SH-SY5Y (cell line): ENCODE measurements at regions not wholly inside any gene's neighbourhood (a gene's known extent, or its start where the extent isn't known, plus 50 kb on each side); places are given as distances from the start of the nearest gene placed in this dataset.

Experiments
- GATA2 ChIP-seq: IDR thresholded peaks from 2 replicates; pipeline ENCODE4 v1.6.1; 2011; ENCODE audit warnings: mild to moderate bottlenecking, low read depth, low read length
- GATA3 ChIP-seq: IDR thresholded peaks from 2 replicates; pipeline ENCODE4 v1.6.1; 2011; ENCODE audit warnings: low read depth, mild to moderate bottlenecking, low read length, moderate library complexity

DNA sequence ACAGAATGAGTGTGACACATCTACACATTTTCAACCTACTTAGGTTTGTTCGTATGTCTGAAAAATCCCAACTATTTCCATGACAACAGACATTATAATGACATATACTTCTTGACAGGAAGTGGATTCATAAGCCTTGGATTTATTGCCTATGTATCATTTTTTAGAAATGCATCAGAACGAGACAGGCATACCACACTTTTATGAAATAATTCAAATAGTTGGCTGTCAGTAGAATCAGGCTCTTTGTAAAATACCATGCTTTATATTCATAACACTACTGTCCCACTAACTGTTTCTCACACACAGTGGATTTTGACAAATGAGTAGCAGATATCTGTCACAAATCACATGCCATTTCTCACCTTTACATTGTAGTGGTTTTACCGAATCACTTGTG, 173.2 kb downstream of the BEND2 start:
- TF ChIP-seq GATA2 = no peak
- no peak for TF ChIP-seq GATA3
